ENCODE measurements at regions not wholly inside any gene's neighbourhood (a gene's known extent, or its start where the extent isn't known, plus 50 kb on each side); places are given as distances from the start of the nearest gene placed in this dataset.

DNA sequence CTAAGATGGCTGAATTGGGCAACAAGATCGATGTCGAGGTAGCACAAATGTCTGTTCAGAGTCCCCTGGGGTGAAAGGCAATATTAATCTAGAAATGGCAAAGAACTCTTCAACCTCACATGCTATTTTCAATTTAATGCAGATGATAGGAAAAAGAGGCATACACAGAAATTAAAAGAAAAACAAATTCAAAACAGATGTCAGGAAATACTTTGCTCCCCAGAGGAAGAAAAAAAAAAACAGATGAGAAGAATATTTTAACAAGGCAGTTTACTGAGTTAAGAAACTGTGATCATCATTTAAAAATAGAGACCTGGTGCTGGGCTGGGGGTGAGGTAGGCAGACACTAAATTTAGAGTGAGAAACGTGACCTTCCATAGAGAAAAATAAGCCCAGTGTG, 421.9 kb upstream of the ARGLU1 start:
- no peaks in the 10 kb centered on the region for H3K36me3 ChIP-seq
- no peak overlapping the region for H3K27ac ChIP-seq
- no peaks in the 10 kb centered on the region for H3K27me3 ChIP-seq
- H3K4me3 ChIP-seq = no peak overlapping the region
- H3K4me1 ChIP-seq = no peaks in the 10 kb centered on the region
- WGBS, 5 donors = 63 to 90% (median 80%) methylated on average over 3 of the region's 3 CpGs
- TF ChIP-seq CTCF (IDR thresholded peaks at IDR 0.05) (no peak), POLR2A (IDR thresholded peaks at IDR 0.05) (no peak), EP300 (IDR thresholded peaks at IDR 0.05) (no peak), POLR2AphosphoS5 (IDR thresholded peaks at IDR 0.05) (no peak)
- no peak for DNase-seq
- intact Hi-C loops (cut with DNase I; ENCODE audit: low total_unique reads) = no loop called here
- H3K9me3 ChIP-seq = no peaks in the 10 kb centered on the region

GRCh38 chr13:106987427-106987785, 419.5 kb upstream of the ARGLU1 start:
- DNase-seq = peak in 1 of 2 donors; percentile 39
- H3K27ac ChIP-seq = no peak overlapping the region
- 70 to 82% (median 77%) methylated on average over 5 of the region's 5 CpGs for WGBS, 5 donors
- no peaks in the 10 kb centered on the region for H3K27me3 ChIP-seq
- no peaks in the 10 kb centered on the region for H3K4me1 ChIP-seq
- H3K36me3 ChIP-seq = no peaks in the 10 kb centered on the region
- intact Hi-C loops (cut with DNase I; ENCODE audit: low total_unique reads) = no loop called here
- no peaks in the 10 kb centered on the region for H3K9me3 ChIP-seq
- H3K4me3 ChIP-seq = no peak overlapping the region
- no peak for TF ChIP-seq POLR2AphosphoS5 (IDR thresholded peaks at IDR 0.05)
- no peak for TF ChIP-seq EP300 (IDR thresholded peaks at IDR 0.05)
- no peak for TF ChIP-seq CTCF (IDR thresholded peaks at IDR 0.05)
- no peak for TF ChIP-seq POLR2A (IDR thresholded peaks at IDR 0.05)

DNA sequence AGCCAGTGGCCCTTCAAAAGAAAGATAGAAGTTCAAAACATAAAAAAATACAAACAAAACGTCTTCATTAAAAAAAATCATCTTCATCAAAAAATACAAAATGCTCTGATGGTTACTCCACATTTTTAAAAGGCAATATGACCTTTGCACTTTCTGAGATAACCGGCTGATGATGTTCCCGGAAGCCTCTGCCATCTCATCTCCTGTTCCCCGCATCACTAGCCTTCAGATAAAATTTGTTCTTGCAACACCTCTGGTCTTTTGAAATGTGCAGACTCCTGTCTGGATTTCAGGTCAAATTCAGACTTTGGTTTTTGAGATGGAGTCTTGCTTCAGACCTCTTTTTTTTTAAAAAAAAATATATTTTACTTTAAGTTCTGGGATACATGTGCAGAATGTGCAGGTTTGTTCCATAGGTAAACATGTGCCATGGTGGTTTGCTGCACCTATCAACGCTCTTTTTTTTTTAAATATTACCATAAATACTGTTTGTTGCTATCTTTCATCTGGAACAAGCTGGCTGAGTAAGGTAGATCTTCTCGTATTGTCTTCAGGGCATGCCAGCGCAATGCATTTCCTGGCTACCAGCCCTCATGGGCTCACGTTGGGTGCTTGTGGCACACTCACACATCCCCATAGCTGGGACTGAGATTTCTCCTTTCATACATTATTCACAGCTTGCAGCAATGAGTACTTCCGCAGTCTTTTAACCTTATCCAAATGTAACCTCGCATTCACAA, 418.9 kb upstream of the ARGLU1 start:
- H3K27ac ChIP-seq = no peak overlapping the region
- H3K4me3 ChIP-seq = no peak overlapping the region
- no peak for DNase-seq
- TF ChIP-seq POLR2AphosphoS5 (IDR thresholded peaks at IDR 0.05) = no peak
- no peak for TF ChIP-seq CTCF (IDR thresholded peaks at IDR 0.05)
- no peak for TF ChIP-seq POLR2A (IDR thresholded peaks at IDR 0.05)
- TF ChIP-seq EP300 (IDR thresholded peaks at IDR 0.05) = no peak
- H3K4me1 ChIP-seq = no peaks in the 10 kb centered on the region
- intact Hi-C loops (cut with DNase I; ENCODE audit: low total_unique reads) = no loop called here
- no peaks in the 10 kb centered on the region for H3K36me3 ChIP-seq
- H3K27me3 ChIP-seq = no peaks in the 10 kb centered on the region
- WGBS, 5 donors = 79 to 87% (median 84%) methylated on average over 10 of the region's 10 CpGs
- no peaks in the 10 kb centered on the region for H3K9me3 ChIP-seq

GRCh38 chr13:106986033-106986484, 418.1 kb upstream of the ARGLU1 start:
- no peaks in the 10 kb centered on the region for H3K27me3 ChIP-seq
- DNase-seq = no peak
- 65 to 74% (median 70%) methylated on average over 7 of the region's 7 CpGs for WGBS, 5 donors
- H3K36me3 ChIP-seq = no peaks in the 10 kb centered on the region
- no peak overlapping the region for H3K27ac ChIP-seq
- TF ChIP-seq POLR2AphosphoS5 (IDR thresholded peaks at IDR 0.05) (no peak), POLR2A (IDR thresholded peaks at IDR 0.05) (no peak), EP300 (IDR thresholded peaks at IDR 0.05) (no peak), CTCF (IDR thresholded peaks at IDR 0.05) (no peak)
- H3K9me3 ChIP-seq = no peaks in the 10 kb centered on the region
- no peak overlapping the region for H3K4me3 ChIP-seq
- H3K4me1 ChIP-seq = no peaks in the 10 kb centered on the region
- intact Hi-C loops (cut with DNase I; ENCODE audit: low total_unique reads) = no loop called here
